NCI-H345 treated with DMSO at 0.1 percent for 48 hours (cell line): ENCODE measurements at regions not wholly inside any gene's neighbourhood (a gene's known extent, or its start where the extent isn't known, plus 50 kb on each side); places are given as distances from the start of the nearest gene placed in this dataset.

ENCODE experiments used
- DNase-seq: peaks from one replicate; lab custom pipeline; 2025; ENCODE audit not compliant: unreplicated experiment; lab: John Stamatoyannopoulos, UW

GRCh38 chr12:9258676-9259075 is 50.5 kb upstream of the PZP start:
- DNase-seq = no peak
